ENCODE measurements at regions not wholly inside any gene's neighbourhood (a gene's known extent, or its start where the extent isn't known, plus 50 kb on each side); places are given as distances from the start of the nearest gene placed in this dataset.

DNA sequence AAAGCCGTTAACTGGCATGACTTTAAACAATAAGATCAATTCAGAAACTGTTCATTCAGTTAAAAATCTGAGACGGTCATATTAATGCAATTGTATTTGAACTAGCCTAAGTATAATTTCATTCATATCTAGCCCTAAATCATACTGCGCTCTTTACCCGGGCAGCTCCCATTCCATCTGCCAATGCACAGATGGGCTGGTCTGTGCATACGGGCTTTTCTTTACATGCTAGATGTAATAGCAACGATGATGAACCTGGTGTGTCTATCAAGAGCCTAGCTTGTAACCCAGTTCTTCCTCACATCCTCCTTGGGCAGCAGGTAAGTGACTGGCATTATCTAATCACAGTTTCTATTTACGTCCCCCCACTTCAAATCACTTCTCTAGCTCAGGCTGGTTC lies 631.5 kb upstream of the KLHL29 start:
- DNase-seq = no peak
- H3K36me3 ChIP-seq = no peaks in the 10 kb centered on the region
- TF ChIP-seq, protein P1, sequence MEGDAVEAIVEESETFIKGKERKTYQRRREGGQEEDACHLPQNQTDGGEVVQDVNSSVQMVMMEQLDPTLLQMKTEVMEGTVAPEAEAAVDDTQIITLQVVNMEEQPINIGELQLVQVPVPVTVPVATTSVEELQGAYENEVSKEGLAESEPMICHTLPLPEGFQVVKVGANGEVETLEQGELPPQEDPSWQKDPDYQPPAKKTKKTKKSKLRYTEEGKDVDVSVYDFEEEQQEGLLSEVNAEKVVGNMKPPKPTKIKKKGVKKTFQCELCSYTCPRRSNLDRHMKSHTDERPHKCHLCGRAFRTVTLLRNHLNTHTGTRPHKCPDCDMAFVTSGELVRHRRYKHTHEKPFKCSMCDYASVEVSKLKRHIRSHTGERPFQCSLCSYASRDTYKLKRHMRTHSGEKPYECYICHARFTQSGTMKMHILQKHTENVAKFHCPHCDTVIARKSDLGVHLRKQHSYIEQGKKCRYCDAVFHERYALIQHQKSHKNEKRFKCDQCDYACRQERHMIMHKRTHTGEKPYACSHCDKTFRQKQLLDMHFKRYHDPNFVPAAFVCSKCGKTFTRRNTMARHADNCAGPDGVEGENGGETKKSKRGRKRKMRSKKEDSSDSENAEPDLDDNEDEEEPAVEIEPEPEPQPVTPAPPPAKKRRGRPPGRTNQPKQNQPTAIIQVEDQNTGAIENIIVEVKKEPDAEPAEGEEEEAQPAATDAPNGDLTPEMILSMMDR (IDR thresholded peaks at IDR 0.05) = no peak
- no peak for TF ChIP-seq POLR2A (IDR thresholded peaks at IDR 0.05)
- intact Hi-C loops (cut with DNase I) = no loop called here
- 69 to 71% (median 70%) methylated on average over 7 of the region's 7 CpGs for WGBS, 4 donors
- no peak for ATAC-seq
- H3K9me3 ChIP-seq = no peaks in the 10 kb centered on the region
- no peaks in the 10 kb centered on the region for H3K27me3 ChIP-seq
- no peaks in the 10 kb centered on the region for H3K4me1 ChIP-seq
- H3K4me3 ChIP-seq = no peak overlapping the region
- no peak overlapping the region for H3K27ac ChIP-seq

DNA sequence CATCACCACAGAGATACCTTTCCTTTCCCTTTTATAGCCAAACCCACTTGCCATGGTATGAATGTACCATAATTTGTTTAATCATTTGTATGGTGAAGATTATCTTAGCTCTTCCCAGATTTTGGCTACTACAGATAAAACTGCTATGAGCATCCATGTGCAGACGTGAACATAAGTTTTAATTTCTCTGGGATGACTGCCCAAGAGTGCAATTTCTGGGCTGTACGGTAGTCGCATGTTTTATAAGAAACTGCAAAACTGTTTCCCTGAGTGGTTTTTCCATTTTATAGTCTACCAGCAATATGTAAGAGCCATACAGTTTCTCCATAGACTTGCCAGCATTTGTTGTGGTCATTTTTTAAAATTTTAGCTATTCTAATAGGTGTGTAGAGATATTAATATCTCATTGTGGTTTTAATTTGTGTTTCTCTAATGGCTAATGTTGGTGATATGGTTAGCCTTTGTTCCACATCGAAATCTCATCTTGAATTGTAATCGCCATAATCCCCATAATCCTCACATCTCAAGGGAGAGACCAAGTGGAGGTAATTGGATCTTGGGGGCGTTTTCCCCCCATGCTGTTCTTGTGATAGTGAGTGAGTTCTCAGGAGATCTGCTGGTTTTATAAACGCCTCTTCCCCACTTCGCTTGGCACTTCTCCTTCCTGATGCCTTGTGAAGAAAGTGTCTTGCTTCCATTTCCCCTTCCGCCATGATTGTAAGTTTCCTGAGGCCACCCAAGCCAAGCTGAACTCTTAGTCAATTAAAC lies 628.5 kb upstream of the KLHL29 start:
- ATAC-seq = no peak
- no peak overlapping the region for H3K27ac ChIP-seq
- TF ChIP-seq, protein P1 (IDR thresholded peaks at IDR 0.05) = no peak
- TF ChIP-seq POLR2A (IDR thresholded peaks at IDR 0.05) = no peak
- DNase-seq = no peak
- no peaks in the 10 kb centered on the region for H3K4me1 ChIP-seq
- no peaks in the 10 kb centered on the region for H3K27me3 ChIP-seq
- 81 to 87% (median 84%) methylated on average over 9 of the region's 9 CpGs for WGBS, 4 donors
- no peaks in the 10 kb centered on the region for H3K9me3 ChIP-seq
- no peaks in the 10 kb centered on the region for H3K36me3 ChIP-seq
- intact Hi-C loops (cut with DNase I) = no loop called here
- no peak overlapping the region for H3K4me3 ChIP-seq

DNA sequence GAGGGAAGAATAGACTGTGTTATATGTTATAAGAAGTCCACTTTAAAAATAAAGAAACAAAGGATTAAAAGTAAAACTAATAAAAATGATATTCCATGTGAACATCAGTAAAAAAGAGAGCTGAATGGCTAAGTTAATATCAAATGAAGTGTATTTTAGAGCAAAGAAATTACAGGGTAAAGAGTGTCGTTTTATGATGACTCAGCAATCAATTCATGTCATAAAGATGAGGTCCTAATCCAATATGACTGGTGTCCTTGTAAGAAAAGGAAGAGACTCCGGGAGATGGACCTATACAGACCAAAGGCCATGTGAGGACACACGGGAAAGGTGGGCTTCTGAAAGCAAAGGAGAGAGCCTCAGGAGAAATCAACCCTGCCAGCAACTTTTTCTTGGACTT lies 615.5 kb upstream of the KLHL29 start:
- no peak for ATAC-seq
- no peak for DNase-seq
- TF ChIP-seq, protein P1 (IDR thresholded peaks at IDR 0.05) = no peak
- no peak for TF ChIP-seq POLR2A (IDR thresholded peaks at IDR 0.05)
- intact Hi-C loops (cut with DNase I) = no loop called here
- H3K9me3 ChIP-seq = peaks cover 0 to 8% (median 0%) of the 10 kb centered on the region in 12 donors
- H3K27ac ChIP-seq = no peak overlapping the region
- H3K4me1 ChIP-seq = no peaks in the 10 kb centered on the region
- no peaks in the 10 kb centered on the region for H3K27me3 ChIP-seq
- 63 to 74% (median 70%) methylated on average over 3 of the region's 3 CpGs for WGBS, 4 donors
- no peaks in the 10 kb centered on the region for H3K36me3 ChIP-seq
- no peak overlapping the region for H3K4me3 ChIP-seq

DNA sequence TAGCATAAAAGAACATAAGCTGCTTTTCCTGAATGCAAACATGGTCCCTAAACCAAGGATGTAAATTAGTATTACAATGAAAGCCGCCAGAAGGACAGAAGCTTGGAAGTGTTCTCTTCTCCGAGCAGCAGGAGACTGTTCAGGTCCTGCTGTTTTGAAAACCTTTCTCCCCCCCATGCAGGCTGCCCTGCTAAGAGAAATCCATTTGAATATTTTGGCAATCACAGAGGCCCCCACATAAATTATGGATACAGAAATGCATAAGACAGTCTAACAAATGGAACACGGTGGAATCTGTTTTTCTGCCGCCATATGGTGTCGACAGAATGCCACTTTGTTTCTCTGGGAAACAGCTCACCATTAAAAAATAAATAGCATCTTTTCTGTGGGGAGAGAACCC lies 600.4 kb upstream of the KLHL29 start:
- ATAC-seq = no peak
- TF ChIP-seq POLR2A (IDR thresholded peaks at IDR 0.05) = no peak
- TF ChIP-seq, protein P1 (IDR thresholded peaks at IDR 0.05) = no peak
- H3K4me1 ChIP-seq = no peaks in the 10 kb centered on the region
- no peak overlapping the region for H3K27ac ChIP-seq
- no peak overlapping the region for H3K4me3 ChIP-seq
- H3K36me3 ChIP-seq = no peaks in the 10 kb centered on the region
- no peaks in the 10 kb centered on the region for H3K27me3 ChIP-seq
- 69 to 79% (median 73%) methylated on average over 5 of the region's 5 CpGs for WGBS, 4 donors
- intact Hi-C loops (cut with DNase I) = no loop called here
- no peak for DNase-seq
- no peaks in the 10 kb centered on the region for H3K9me3 ChIP-seq

Data from heart left ventricle (tissue), 16 donors.